Activated CD8-positive, alpha-beta memory T cell treated with anti-CD3 and anti-CD28 coated beads for 36 hours (primary cell): ENCODE measurements at regions not wholly inside any gene's neighbourhood (a gene's known extent, or its start where the extent isn't known, plus 50 kb on each side); places are given as distances from the start of the nearest gene placed in this dataset.
"Not testable (repeated sequence)": the region's sequence is repeated elsewhere in the genome, so short reads cannot be mapped to it uniquely, and the experiment has no call there.

ENCODE experiments used
- CTCF ChIA-PET: fragments of 350-600 bp; sonication (Branson Sonifier 250); formaldehyde crosslinking; loops from one replicate; lab custom pipeline; 2021; ENCODE audit warnings: antibody characterized with exemption; lab: Charles Lee
- POLR2A ChIA-PET: fragments of 350-600 bp; sonication (Branson Sonifier 250); formaldehyde crosslinking; loops from one replicate; lab custom pipeline; 2021; ENCODE audit warnings: antibody characterized with exemption; lab: Charles Lee

DNA sequence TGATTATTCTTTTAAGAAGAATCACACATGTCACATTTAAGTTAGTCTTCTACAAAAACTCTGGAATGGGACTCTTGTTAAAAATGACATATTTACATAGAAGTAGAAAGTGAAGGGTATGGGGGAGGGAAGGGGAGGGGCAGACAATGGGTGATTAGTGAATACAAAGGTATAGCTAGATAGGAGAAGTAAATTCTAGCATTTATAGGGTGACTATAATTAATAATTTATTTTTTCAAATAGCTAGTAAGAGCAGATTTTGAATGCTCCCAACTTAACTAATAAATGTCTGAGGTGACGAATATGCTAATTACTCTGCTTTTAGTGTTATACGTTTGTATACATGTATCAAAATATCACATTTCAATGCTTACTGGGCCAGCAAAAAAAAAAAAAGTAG, 59.4 kb downstream of the BLTP3B start:
- ChIA-PET CTCF (no interaction called here), POLR2A (no interaction called here)

DNA sequence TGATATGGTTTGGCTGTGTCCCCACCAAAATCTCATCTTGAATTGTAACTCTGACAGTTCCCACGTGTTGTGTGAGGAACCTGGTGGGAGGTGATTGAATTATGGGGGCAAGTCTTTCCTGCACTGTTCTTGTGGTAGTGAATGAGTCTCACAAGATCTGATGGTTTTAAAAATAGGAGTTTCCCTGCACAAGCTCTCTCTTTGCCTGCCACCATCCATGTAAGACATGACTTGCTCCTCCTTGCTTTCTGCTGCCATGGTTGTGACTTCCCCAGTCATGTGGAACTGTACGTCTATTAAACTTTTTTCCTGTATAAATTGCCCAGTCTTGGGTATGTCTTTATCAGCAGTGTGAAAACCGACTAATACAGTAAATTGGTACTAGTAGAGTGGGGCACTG, 63.9 kb downstream of the BLTP3B start:
- POLR2A ChIA-PET = not testable (repeated sequence)

DNA sequence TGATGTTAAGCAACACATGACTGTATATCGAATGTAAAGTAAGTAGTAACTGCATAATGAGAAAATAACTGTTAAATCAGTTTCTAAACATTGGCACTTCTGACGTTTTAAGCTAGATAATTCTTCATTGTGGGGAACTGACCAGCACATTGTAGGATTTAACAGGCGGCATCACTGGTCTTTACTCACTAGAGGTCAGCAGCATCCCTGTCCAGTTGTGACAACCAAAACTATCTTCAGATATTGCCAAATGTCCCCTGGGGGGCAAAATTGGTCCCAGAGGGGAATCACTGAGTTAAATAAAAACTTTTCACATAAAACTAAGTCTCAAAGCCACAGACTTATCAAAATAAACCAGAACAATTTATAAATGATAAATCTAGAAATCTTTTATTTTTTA, 65.3 kb downstream of the BLTP3B start:
- POLR2A ChIA-PET = no interaction called here
- CTCF ChIA-PET = no interaction called here

More for the DNA sequence above, 63.9 kb downstream of the BLTP3B start:
- CTCF ChIA-PET = not testable (repeated sequence)

DNA sequence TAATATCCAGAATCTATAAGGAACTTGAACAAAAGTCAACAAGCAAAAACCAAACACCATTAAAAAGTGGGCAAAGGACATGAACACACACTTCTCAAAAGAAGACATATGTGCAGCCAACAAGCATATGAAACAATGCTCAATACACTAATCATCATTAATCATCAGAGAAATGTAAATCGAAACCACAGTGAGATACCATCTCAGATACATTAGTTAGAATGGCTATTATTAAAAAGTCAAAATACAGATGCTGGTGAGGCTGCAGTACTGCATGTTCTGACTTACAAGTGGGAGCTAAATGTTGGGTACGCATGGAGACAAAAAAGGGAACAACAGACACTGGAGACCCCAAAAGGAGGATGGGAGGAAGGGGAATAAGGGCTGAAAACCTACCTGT, 67.1 kb downstream of the BLTP3B start:
- CTCF ChIA-PET = no interaction called here
- POLR2A ChIA-PET = no interaction called here

DNA sequence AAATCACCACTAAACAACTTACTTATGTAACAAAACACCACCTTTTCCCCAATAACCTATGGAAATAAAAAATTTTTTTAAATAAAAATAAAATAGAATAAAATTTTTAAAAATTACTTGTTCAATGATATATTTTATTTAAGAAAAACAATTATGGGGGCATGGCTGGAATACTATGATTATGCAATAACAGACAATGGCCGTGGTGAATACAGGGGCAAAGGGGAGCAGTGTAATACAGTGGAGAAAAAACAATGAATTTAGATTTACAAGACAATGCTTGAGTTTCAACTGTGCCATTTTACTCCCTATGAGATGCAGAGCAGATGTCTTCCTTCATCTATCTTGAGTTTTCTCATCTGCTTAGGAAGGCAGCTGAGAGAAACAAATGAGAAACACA, 72.9 kb downstream of the BLTP3B start:
- CTCF ChIA-PET = no interaction called here
- POLR2A ChIA-PET = no interaction called here

DNA sequence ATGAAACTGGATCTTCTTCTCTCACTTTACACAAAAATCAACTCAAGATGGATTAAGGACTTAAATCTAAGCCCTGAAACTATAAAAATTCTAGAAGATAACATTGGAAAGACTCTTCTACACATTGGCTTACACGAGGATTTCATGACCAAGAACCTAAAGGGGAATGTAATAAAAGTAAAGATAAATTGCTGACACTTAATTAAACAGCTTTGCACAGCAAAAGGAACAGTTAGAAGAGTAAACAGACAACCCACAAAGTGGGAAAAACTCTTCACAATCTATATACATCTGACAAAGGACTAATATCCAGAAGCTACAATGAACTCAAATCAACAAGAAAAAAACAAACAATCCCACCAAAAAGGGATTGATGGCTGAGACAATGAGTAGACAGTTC, 74.4 kb downstream of the BLTP3B start:
- ChIA-PET CTCF (no interaction called here), POLR2A (no interaction called here)

DNA sequence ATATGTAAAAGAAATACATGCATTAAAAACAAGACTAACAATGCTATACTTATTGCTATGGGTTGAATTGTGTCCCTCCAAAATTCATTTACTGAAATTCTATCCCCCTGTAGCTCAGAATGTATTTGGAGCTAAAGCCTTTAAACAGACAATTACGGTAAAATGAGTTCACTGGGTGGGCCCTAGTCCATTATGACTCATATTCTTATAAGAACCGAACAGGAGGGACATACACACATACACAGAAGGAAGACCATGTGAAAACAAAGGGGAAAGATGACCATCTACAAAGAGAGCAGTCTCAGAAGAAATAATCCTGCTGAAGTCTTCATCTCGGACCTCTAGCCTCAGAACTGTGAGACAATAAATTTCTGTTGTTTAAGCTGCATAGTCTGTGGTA, 77.1 kb upstream of the ANKS1B start:
- CTCF ChIA-PET = interaction anchor here (0.7 kb wide), 1 partner anchor 208 kb away, joined by 4 read pairs; no protein-coding TSS in a partner anchor
- POLR2A ChIA-PET = no interaction called here

DNA sequence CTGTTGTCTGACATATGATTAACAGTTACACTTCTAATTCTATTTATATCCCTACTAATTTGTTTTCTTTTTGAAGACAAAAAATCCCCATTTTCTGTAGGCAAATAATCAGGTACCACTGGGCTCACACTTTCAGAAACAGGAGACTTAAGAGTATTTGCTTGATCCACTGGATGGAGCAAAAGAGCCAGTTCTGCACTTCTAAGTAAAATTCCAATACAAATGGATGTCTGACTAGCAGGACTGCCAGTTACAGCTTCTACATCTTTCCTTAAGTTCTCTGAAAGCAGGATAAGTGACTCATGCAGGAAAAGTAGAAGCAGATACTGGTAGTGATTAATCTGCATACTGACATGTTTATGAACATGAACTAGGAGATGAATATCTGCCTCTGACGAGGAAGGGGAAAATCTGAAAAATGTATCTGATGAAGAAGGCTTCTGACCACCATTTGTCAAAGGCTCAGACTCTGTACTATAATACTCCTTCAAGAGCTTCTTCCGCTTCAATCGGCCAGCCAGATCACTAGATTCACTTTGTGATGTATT, 73.8 kb upstream of the ANKS1B start:
- ChIA-PET CTCF (interaction anchor here (1.0 kb wide), 1 partner anchor 15 kb away, joined by 3 read pairs; no protein-coding TSS in a partner anchor), POLR2A (no interaction called here)

DNA sequence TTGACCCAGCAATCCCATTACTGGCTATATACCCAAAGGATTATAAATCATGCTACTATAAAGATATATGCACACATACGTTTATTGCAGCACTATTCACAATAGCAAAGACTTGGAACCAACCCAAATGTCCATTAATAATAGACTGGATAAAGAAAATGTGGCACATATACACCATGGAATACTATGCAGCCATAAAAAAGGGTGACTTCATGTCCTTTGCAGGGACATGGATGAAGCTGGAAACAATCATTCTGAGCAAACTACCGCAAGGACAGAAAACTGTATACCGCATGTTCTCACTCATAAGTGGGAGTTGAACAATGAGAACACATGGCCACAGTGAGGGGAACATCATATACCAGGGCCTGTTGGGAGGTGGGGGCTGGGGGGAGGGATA, 61.5 kb upstream of the ANKS1B start:
- POLR2A ChIA-PET = not testable (repeated sequence)

DNA sequence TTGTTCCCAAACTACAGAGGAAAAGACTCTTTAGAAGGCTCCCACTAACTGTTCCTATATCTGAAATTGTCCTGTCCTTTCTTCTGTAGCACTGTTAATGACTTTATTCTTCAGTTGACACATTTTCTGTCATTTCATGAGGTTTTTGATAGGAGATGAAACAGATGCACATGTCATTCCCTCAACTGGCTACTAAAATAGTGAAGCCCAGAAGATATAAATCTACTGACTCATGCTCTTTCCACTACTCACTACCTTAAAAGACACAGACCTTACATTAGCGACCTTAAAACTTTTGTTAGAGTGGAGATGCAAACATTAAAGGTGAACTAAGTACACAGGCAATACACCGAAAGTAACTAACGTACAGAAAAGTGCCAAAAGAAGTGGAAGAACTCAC, 59.5 kb upstream of the ANKS1B start:
- ChIA-PET CTCF (interaction anchor here (1.1 kb wide), 1 partner anchor 14 kb away, joined by 3 read pairs; no protein-coding TSS in a partner anchor), POLR2A (no interaction called here)

More for the DNA sequence above, 61.5 kb upstream of the ANKS1B start:
- CTCF ChIA-PET = not testable (repeated sequence)

DNA sequence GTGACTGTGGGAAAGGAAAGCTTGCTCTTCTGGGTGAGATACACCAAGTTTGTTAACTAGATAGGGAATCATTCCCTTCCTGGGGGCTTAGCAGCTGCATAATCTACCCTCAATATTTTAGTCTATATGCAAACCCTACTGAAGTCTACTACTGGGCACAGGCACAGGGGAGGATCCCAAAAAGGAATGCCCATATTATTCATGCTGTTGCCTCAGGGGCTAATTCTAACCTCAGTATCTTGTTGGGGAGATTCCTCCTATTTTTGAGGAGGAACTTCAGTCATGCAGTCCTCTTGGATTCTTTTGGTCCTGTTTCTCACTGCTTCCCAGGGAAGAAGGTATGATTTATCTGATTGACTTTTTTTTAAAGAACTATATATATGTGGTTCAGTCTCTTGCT, 58.9 kb upstream of the ANKS1B start:
- ChIA-PET CTCF (interaction anchor here (1.1 kb wide), 1 partner anchor 15 kb away, joined by 3 read pairs; no protein-coding TSS in a partner anchor), POLR2A (no interaction called here)
